GM12874 (cell line): ENCODE measurements at regions not wholly inside any gene's neighbourhood (a gene's known extent, or its start where the extent isn't known, plus 50 kb on each side); places are given as distances from the start of the nearest gene placed in this dataset.

Experiments
- TF ChIP-seq, protein P1 (sequence below): IDR thresholded peaks from 2 replicates; pipeline ENCODE4 v1.5.1; 2011; ENCODE audit warnings: low read depth, mild to moderate bottlenecking, control low read depth, low read length, moderate library complexity; ENCODE audit not compliant: insufficient read depth

DNA sequence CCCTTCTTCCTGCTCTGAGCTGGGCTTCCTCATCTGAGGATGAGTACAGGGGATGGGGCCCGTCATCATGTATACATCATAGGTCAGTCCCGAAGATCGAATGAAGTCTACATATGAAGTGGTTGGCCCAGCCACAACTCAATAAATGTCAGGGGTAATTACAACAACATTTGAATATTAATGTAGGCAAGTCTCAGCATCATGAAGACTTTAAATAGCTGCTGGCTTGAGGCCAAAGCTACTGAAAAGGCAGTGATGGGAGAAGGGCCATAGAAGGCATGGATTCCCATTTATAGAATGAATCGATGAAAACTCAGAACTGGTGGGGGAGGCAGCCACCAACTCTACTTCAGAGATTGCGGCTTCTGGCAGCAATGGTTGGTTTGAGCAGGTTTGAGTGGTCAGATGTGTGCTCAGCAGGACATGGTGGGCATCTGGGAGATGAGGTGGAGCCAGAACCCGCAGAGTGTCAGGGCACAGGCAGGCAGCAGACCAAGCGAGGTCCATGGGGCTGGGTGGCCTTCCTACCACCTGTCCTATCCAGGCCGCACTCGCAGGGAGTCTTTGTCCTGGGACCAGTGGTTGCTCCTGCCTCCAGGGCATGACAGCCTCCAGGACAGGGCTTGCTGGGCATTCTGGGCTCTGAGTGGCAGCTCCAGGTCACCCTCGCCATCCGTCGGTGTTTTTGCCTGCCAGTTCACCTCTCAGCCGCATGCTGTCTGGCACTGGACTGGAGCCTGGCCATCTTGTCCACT, 919.1 kb downstream of the TBC1D22A start:
- TF ChIP-seq, protein P1, sequence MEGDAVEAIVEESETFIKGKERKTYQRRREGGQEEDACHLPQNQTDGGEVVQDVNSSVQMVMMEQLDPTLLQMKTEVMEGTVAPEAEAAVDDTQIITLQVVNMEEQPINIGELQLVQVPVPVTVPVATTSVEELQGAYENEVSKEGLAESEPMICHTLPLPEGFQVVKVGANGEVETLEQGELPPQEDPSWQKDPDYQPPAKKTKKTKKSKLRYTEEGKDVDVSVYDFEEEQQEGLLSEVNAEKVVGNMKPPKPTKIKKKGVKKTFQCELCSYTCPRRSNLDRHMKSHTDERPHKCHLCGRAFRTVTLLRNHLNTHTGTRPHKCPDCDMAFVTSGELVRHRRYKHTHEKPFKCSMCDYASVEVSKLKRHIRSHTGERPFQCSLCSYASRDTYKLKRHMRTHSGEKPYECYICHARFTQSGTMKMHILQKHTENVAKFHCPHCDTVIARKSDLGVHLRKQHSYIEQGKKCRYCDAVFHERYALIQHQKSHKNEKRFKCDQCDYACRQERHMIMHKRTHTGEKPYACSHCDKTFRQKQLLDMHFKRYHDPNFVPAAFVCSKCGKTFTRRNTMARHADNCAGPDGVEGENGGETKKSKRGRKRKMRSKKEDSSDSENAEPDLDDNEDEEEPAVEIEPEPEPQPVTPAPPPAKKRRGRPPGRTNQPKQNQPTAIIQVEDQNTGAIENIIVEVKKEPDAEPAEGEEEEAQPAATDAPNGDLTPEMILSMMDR = no peak

DNA sequence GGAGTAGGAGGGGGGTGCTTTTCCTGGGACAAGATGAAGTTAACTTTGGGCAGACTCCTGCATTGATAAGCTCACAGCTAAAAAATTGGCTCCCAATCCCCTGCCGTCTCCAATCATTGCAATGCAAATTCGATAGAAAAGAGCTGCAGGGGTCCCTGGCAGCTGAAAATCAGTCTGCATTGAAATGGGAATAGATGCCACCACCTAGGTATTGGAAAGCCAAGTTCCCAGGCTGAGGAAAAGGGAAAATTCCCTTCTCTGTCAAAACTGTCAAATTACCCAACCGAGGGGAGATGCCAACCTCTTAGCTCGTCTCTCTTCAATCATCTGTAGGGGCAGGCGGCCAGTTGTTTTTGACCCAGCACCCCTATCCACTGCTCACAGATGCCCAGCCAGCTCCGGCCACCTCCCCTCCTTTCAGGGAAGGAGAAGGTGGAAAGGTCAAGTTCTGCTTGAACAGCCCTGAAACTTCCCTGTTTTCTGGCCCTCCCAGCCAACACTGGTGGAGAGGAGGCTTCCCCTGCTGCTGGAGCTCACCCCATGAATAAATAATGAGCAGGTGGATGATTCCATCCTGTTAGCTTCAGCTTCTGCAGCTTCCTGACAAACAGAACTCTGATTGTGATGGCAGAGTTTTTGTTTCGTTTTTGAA, 916.3 kb downstream of the TBC1D22A start:
- TF ChIP-seq, protein P1 = no peak

DNA sequence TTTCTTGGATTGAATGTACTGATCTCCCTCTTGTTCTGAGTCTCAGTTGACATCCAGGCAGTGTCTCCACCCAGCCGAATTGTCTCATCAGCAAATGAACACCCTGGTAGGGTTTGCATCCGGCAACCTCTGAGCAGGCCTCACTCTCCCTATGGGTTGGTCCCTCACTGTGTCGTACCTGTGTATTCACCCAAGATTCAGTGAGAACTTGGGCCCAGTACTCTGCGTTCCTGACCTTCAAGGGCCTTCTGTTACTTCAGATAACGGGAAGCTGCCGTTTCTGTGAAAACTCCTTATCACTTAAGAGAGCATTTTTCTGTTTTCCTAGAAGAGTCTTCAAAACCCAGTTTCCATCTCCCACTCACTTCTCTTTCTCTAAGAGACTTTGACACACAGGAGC, 915.6 kb downstream of the TBC1D22A start:
- TF ChIP-seq, protein P1 = no peak

DNA sequence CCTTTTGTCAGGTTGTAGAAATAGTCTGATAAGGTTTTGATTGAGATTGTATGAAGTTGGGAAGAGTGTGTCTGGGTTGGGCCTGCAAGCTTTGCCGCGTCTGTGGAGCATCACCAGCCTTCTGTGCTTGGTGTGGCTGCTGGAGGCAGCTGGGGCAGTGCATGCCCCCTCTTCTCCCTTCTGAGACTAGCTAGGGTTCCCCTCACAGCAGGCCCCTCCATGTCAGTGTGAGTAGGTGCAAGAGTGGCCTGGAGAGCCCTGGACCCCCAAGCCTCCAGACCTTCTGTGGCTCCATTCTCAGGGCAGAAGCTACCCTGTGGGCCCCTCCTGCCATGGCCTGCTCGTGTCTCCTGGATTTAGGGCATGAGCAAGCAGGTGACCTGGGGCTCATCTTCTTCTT, 914.2 kb downstream of the TBC1D22A start:
- TF ChIP-seq, protein P1 = no peak

DNA sequence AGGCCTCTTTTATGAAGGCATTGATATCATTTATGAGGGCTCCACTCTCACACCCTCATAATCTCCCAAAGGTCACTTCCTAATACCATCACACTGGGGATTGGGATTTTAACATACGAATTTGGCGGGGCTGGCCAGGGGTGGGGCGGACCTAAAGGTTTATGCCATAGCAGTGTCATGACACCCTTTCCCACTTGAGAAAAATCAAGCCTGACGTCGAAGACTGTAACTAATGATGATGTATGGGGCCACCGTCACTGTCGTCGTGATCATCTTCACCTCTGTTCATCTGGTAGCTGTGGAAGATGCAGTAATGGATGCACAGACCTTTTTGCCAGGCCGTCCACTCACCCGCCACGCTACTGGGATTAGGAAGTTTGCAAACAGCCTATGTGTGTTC, 912.1 kb downstream of the TBC1D22A start:
- TF ChIP-seq, protein P1 = no peak

DNA sequence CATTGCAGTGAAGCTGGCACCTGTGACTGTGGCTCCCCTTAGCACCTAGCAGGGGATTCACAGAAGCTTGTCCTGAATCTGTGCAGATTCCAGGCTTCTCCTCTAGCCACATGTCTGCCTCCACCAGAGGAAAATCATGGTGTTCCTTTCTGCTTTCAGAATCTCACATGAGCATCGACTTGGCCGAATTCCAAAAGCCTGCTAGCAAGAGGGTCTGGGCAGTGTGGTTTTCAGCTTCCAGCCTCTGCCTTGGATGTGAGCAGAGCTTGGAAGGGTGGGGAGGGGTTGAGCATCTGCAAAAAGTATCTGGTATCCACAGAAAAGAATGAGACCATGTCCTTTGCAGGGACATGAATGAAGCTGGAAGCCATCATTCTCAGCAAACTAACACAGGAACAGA, 911.1 kb downstream of the TBC1D22A start:
- TF ChIP-seq, protein P1 = no peak

DNA sequence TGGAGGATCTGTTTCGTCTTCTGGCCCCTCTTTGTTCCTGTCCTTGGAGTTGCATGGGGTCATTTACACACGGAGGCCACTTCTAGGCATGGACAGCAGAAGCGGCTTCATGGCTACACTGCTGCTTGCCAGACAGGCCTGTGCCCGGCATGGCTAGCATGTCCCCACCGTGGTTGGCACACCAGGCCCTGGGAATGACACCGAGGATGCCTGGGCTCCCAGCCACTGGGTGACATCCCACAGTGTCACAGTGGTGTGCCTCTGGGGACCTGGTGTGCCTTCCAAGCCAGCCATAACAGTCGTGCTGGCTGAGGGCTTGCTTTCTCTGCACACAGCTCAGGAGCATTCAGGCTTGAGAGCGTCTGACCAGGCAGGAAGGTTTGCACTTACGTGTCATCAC, 910.1 kb downstream of the TBC1D22A start:
- TF ChIP-seq, protein P1 = no peak
